HCT116 (cell line): ENCODE measurements at regions not wholly inside any gene's neighbourhood (a gene's known extent, or its start where the extent isn't known, plus 50 kb on each side); places are given as distances from the start of the nearest gene placed in this dataset.

Experiments used
- ATAC-seq: fragments of 200-7000 bp; cut with Tn5 transposase; 2 replicates; pipeline ENCODE4 v1.9.1; 2020; ENCODE audit warnings: mild to moderate bottlenecking, moderate library complexity
- BruUV-seq: library from RNA; stranded (reverse); fragments of 400-500 nt; replicated peaks from 2 replicates; lab custom pipeline; 2021; lab: Mats Ljungman, UMichigan
- CTCF ChIA-PET: fragments of 300-600 bp; sonication (Branson Sonifier 250); formaldehyde crosslinking; loops from one replicate; lab custom pipeline; 2021; ENCODE audit warnings: antibody characterized with exemption; lab: Charles Lee
- POLR2A ChIA-PET: fragments of 300-600, 350-600 bp; sonication (Branson Sonifier 250); formaldehyde crosslinking; loops from one replicate; lab custom pipeline; 2021; ENCODE audit warnings: antibody characterized with exemption; lab: Charles Lee
- RAD21 ChIA-PET, 2 experiments: fragments of 300-600 bp; sonication (Branson Sonifier 250); formaldehyde crosslinking; loops; one replicate each; lab custom pipeline; 2023; ENCODE audit warnings: low total read pairs in 2 of 2; ENCODE audit not compliant: uncharacterized antibody in 2 of 2, unreplicated experiment in 2 of 2, low non-redundant PET in 1 of 2; lab: Charles Lee
- DNase-seq: peaks from one replicate; pipeline ENCODE4 v3.0.0-alpha.2; 2010; ENCODE audit warnings: low read depth, low spot score
- H2AFZ ChIP-seq: fragments of 200-600 bp; shearing (Covaris generic), sonication (generic); 2 replicates; pipeline ENCODE4 v1.6.1; 2017; ENCODE audit warnings: low read depth, mixed run types, mixed read lengths, antibody characterized with exemption, low read length; ENCODE audit not compliant: poor library complexity, severe bottlenecking
- H3K27ac ChIP-seq: 2 replicates; pipeline ENCODE4 v1.5.1; 2012; ENCODE audit warnings: low read depth, low read length
- H3K27me3 ChIP-seq: fragments of 200-600 bp; sonication (generic); 2 replicates; pipeline ENCODE4 v1.6.1; 2016; ENCODE audit warnings: mixed run types, low read length, mixed read lengths; ENCODE audit not compliant: insufficient read depth
- H3K36me3 ChIP-seq, 2 experiments: fragments of 200-500 bp in 1 of 2; fragments of 200-600 bp in 1 of 2; sonication (Bioruptor generic) in 1 of 2; sonication (generic) in 1 of 2; 2 replicates each; pipeline versions ENCODE4 v1.5.1 to v1.6.1; 2014 to 2016; ENCODE audit warnings: low read length in 2 of 2, inconsistent platforms in 1 of 2, mixed read lengths in 1 of 2, mixed run types in 1 of 2; ENCODE audit not compliant: insufficient read depth in 2 of 2, control insufficient read depth in 1 of 2
- H3K4me1 ChIP-seq, 2 experiments: fragments of 200-600 bp in 1 of 2; sonication (generic) in 1 of 2; 2 replicates each; pipeline versions ENCODE4 v1.5.1 to v1.6.1; 2012 to 2017; ENCODE audit warnings: low read length in 2 of 2, inconsistent platforms in 1 of 2, mild to moderate bottlenecking in 1 of 2, mixed read lengths in 1 of 2, mixed run types in 1 of 2, moderate library complexity in 1 of 2; ENCODE audit not compliant: insufficient read depth in 2 of 2, control insufficient read depth in 1 of 2
- H3K4me2 ChIP-seq: fragments of 200-600 bp; sonication (generic); 2 replicates; pipeline ENCODE4 v1.6.1; 2017; ENCODE audit warnings: mixed run types, low read length, mixed read lengths
- H3K4me3 ChIP-seq, 2 experiments: fragments of 200-600 bp in 1 of 2; sonication (generic) in 1 of 2; replicated peaks in 1 of 2; 2 replicates each; pipeline ENCODE4 v1.5.1; 2011 to 2016; ENCODE audit warnings: low read length in 2 of 2, control low read depth in 1 of 2, low read depth in 1 of 2, mild to moderate bottlenecking in 1 of 2, mixed read lengths in 1 of 2, mixed run types in 1 of 2
- H3K79me2 ChIP-seq: fragments of 200-600 bp; sonication (generic); 2 replicates; pipeline ENCODE4 v1.6.1; 2017; ENCODE audit warnings: mild to moderate bottlenecking, mixed run types, low read length, moderate library complexity, mixed read lengths; ENCODE audit not compliant: insufficient read depth
- H3K9ac ChIP-seq: fragments of 200-600 bp; sonication (generic); 2 replicates; pipeline ENCODE4 v1.6.1; 2016; ENCODE audit warnings: low read length, mixed read lengths
- H3K9me2 ChIP-seq: fragments of 200-600 bp; sonication (generic), shearing (Covaris generic); 2 replicates; pipeline ENCODE4 v1.6.1; 2017; ENCODE audit warnings: mixed run types, mild to moderate bottlenecking, moderate library complexity; ENCODE audit not compliant: insufficient read depth
- H3K9me3 ChIP-seq, 2 experiments: fragments of 200-500 bp in 1 of 2; fragments of 200-600 bp in 1 of 2; sonication (Bioruptor generic) in 1 of 2; sonication (generic) in 1 of 2; 2 replicates each; pipeline ENCODE4 v1.6.1; 2014 to 2017; ENCODE audit warnings: low read length in 2 of 2, mixed read lengths in 2 of 2, inconsistent platforms in 1 of 2, low read depth in 1 of 2, mild to moderate bottlenecking in 1 of 2, mixed run types in 1 of 2, moderate library complexity in 1 of 2; ENCODE audit not compliant: control insufficient read depth in 1 of 2, insufficient read depth in 1 of 2
- H4K20me1 ChIP-seq: fragments of 200-600 bp; sonication (generic), shearing (Covaris generic); 2 replicates; pipeline ENCODE4 v1.6.1; 2017; ENCODE audit warnings: mixed run types, mild to moderate bottlenecking, moderate library complexity; ENCODE audit not compliant: insufficient read depth
- CEBPB ChIP-seq: IDR thresholded peaks from 2 replicates; pipeline ENCODE4 v1.6.1; 2012; ENCODE audit warnings: low read depth
- EGR1 ChIP-seq: IDR thresholded peaks from 2 replicates; pipeline ENCODE4 v1.6.1; 2012; ENCODE audit warnings: low read depth
- ELF1 ChIP-seq: IDR thresholded peaks from 2 replicates; pipeline ENCODE4 v1.6.1; 2012; ENCODE audit warnings: low read depth, borderline replicate concordance
- EZH2phosphoT487 ChIP-seq: fragments of 200-600 bp; IDR thresholded peaks from 2 replicates; pipeline ENCODE4 v1.6.1; 2018; ENCODE audit warnings: antibody characterized with exemption, borderline replicate concordance
- FOSL1 ChIP-seq: IDR thresholded peaks from 2 replicates; pipeline ENCODE4 v1.6.1; 2012; ENCODE audit warnings: low read depth
- JUND ChIP-seq: IDR thresholded peaks from 2 replicates; pipeline ENCODE4 v1.6.1; 2012
- POLR2A ChIP-seq: IDR thresholded peaks from 2 replicates; pipeline ENCODE4 v1.7.0; 2011; ENCODE audit warnings: borderline replicate concordance; ENCODE audit not compliant: insufficient read depth, insufficient read length; ENCODE audit errors: extremely low read depth
- POLR2AphosphoS5 ChIP-seq: IDR thresholded peaks from 2 replicates; pipeline ENCODE4 v1.6.1; 2011; ENCODE audit warnings: mild to moderate bottlenecking, low read depth, low read length, moderate library complexity
- SRF ChIP-seq: IDR thresholded peaks from 2 replicates; pipeline ENCODE4 v1.6.1; 2012; ENCODE audit warnings: low read depth
- intact Hi-C: fragments of 100-400 bp; cut with micrococcal nuclease; formaldehyde crosslinking; loops from 2 replicates; pipeline ENCODE4 v1.10.0; 2022
- TF ChIP-seq, protein P1 (sequence below): IDR thresholded peaks from 2 replicates; pipeline ENCODE4 v1.6.1; 2012; ENCODE audit warnings: low read depth
- TF ChIP-seq, protein P2 (sequence below), 3 experiments: fragments of 200-600 bp in 1 of 3; sonication (generic) in 1 of 3; IDR thresholded peaks in 2 of 3; conservative IDR thresholded peaks in 1 of 3; 2 replicates each; pipeline ENCODE4 v1.5.1; 2012 to 2017; ENCODE audit warnings: low read depth in 2 of 3, low read length in 2 of 3, antibody characterized with exemption in 1 of 3, borderline replicate concordance in 1 of 3, control low read depth in 1 of 3, mild to moderate bottlenecking in 1 of 3, mixed read lengths in 1 of 3, mixed run types in 1 of 3, moderate library complexity in 1 of 3; ENCODE audit not compliant: insufficient read depth in 1 of 3
- TF ChIP-seq, protein P3 (sequence below): IDR thresholded peaks from 2 replicates; pipeline ENCODE4 v1.6.1; 2012

DNA sequence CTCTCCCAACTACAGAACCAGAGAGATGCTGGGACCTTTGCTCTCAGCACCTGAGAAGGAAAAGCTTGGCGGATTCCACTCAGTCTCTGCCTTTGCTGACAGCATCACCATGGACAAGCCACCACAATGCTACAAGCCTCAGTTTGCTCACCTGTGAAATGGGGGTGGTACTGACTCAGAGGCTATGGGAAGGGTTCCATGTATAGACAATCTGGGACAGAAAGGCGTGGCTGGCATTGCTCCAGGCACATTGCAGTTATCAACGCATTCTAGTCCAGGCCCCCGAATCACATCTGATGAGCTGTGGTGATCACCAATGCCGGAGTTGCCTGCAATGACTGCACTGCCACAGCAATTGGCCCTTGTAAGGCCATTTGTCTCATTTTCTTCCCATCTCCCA is 72.6 kb downstream of the ISX start:
- no peaks in the 10 kb centered on the region for H3K27me3 ChIP-seq
- ATAC-seq (no peak), DNase-seq (no peak)
- no peak overlapping the region for H3K9ac ChIP-seq
- no peaks in the 10 kb centered on the region for H3K9me3 ChIP-seq
- ChIA-PET CTCF (no interaction called here), POLR2A (no interaction called here)
- no peak overlapping the region for H2AFZ ChIP-seq
- no TSS peak for BruUV-seq
- H3K4me3 ChIP-seq = no peak overlapping the region
- H3K79me2 ChIP-seq = no peaks in the 10 kb centered on the region
- TF ChIP-seq POLR2AphosphoS5 = no peak
- TF ChIP-seq, protein P1, sequence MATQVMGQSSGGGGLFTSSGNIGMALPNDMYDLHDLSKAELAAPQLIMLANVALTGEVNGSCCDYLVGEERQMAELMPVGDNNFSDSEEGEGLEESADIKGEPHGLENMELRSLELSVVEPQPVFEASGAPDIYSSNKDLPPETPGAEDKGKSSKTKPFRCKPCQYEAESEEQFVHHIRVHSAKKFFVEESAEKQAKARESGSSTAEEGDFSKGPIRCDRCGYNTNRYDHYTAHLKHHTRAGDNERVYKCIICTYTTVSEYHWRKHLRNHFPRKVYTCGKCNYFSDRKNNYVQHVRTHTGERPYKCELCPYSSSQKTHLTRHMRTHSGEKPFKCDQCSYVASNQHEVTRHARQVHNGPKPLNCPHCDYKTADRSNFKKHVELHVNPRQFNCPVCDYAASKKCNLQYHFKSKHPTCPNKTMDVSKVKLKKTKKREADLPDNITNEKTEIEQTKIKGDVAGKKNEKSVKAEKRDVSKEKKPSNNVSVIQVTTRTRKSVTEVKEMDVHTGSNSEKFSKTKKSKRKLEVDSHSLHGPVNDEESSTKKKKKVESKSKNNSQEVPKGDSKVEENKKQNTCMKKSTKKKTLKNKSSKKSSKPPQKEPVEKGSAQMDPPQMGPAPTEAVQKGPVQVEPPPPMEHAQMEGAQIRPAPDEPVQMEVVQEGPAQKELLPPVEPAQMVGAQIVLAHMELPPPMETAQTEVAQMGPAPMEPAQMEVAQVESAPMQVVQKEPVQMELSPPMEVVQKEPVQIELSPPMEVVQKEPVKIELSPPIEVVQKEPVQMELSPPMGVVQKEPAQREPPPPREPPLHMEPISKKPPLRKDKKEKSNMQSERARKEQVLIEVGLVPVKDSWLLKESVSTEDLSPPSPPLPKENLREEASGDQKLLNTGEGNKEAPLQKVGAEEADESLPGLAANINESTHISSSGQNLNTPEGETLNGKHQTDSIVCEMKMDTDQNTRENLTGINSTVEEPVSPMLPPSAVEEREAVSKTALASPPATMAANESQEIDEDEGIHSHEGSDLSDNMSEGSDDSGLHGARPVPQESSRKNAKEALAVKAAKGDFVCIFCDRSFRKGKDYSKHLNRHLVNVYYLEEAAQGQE = no peak
- TF ChIP-seq, protein P2, sequence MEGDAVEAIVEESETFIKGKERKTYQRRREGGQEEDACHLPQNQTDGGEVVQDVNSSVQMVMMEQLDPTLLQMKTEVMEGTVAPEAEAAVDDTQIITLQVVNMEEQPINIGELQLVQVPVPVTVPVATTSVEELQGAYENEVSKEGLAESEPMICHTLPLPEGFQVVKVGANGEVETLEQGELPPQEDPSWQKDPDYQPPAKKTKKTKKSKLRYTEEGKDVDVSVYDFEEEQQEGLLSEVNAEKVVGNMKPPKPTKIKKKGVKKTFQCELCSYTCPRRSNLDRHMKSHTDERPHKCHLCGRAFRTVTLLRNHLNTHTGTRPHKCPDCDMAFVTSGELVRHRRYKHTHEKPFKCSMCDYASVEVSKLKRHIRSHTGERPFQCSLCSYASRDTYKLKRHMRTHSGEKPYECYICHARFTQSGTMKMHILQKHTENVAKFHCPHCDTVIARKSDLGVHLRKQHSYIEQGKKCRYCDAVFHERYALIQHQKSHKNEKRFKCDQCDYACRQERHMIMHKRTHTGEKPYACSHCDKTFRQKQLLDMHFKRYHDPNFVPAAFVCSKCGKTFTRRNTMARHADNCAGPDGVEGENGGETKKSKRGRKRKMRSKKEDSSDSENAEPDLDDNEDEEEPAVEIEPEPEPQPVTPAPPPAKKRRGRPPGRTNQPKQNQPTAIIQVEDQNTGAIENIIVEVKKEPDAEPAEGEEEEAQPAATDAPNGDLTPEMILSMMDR (IDR thresholded peaks at IDR 0.05 in 2 of 3, conservative IDR thresholded peaks at IDR 0.05 in 1 of 3; ENCODE audit: borderline replicate concordance in 1 of 3, insufficient read depth in 1 of 3, low read depth in 2 of 3, low read length in 2 of 3) = no peak
- TF ChIP-seq ELF1 = no peak
- TF ChIP-seq, protein P3, sequence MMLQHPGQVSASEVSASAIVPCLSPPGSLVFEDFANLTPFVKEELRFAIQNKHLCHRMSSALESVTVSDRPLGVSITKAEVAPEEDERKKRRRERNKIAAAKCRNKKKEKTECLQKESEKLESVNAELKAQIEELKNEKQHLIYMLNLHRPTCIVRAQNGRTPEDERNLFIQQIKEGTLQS = no peak
- TF ChIP-seq FOSL1 = no peak
- no peak for TF ChIP-seq CEBPB
- no peak for TF ChIP-seq SRF
- TF ChIP-seq JUND = no peak
- no peak for TF ChIP-seq EGR1
- no peak for TF ChIP-seq POLR2A
- no peak for TF ChIP-seq EZH2phosphoT487
- TF ChIP-seq, all 23 proteins: peak for 0
- Histone ChIP-seq H3K4me2 (no peak overlapping the region), H3K27ac (no peak overlapping the region), H3K9me2 (no peaks in the 10 kb centered on the region), H3K36me3 (no peaks in the 10 kb centered on the region), H4K20me1 (no peaks in the 10 kb centered on the region), H3K4me1 (peaks cover 15 to 20% of the 10 kb centered on the region in 2 experiments)
- RAD21 ChIA-PET = no interaction called here
- intact Hi-C loops = no loop called here
